MG63 (cell line): ENCODE measurements at regions not wholly inside any gene's neighbourhood (a gene's known extent, or its start where the extent isn't known, plus 50 kb on each side); places are given as distances from the start of the nearest gene placed in this dataset.
"Not testable (repeated sequence)": the region's sequence is repeated elsewhere in the genome, so short reads cannot be mapped to it uniquely, and the experiment has no call there.

Experiments
- DNase-seq: peaks from one replicate; pipeline ENCODE4 v3.0.0-alpha.2; 2020
- H3K27me3 ChIP-seq: fragments of 250-450 bp; sonication (Bioruptor Pico); 2 replicates; pipeline ENCODE4 v1.5.1; 2020; ENCODE audit warnings: mild to moderate bottlenecking, moderate library complexity
- H3K36me3 ChIP-seq: fragments of 250-450 bp; sonication (Bioruptor Pico); 2 replicates; pipeline ENCODE4 v1.5.1; 2020; ENCODE audit warnings: mild to moderate bottlenecking, moderate library complexity
- H3K4me3 ChIP-seq: fragments of 250-450 bp; sonication (Bioruptor Pico); 2 replicates; pipeline ENCODE4 v1.5.1; 2020; ENCODE audit warnings: mild to moderate bottlenecking, moderate library complexity
- H3K9me3 ChIP-seq: fragments of 250-450 bp; sonication (Bioruptor Pico); 2 replicates; pipeline ENCODE4 v1.5.1; 2020; ENCODE audit warnings: mild to moderate bottlenecking, moderate library complexity

- Histone ChIP-seq H3K4me3 (no peak overlapping the region), H3K36me3 (no peaks in the 10 kb centered on the region), H3K9me3 (no peaks in the 10 kb centered on the region), H3K27me3 (no peaks in the 10 kb centered on the region)
- no peak for DNase-seq
Observed at GRCh38 chr1:102821707-102822106, 286.6 kb downstream of the COL11A1 start.

- no peaks in the 10 kb centered on the region for H3K36me3 ChIP-seq
- no peak overlapping the region for H3K4me3 ChIP-seq
- H3K9me3 ChIP-seq = no peaks in the 10 kb centered on the region
- DNase-seq = no peak
- H3K27me3 ChIP-seq = no peaks in the 10 kb centered on the region
Observed at GRCh38 chr1:102800406-102800805, 307.9 kb downstream of the COL11A1 start.

- Histone ChIP-seq H3K27me3 (no peaks in the 10 kb centered on the region), H3K9me3 (no peaks in the 10 kb centered on the region), H3K36me3 (no peaks in the 10 kb centered on the region), H3K4me3 (no peak overlapping the region)
- no peak for DNase-seq
Observed at GRCh38 chr1:102799496-102799895, 308.8 kb downstream of the COL11A1 start.

- no peaks in the 10 kb centered on the region for H3K27me3 ChIP-seq
- H3K9me3 ChIP-seq = no peaks in the 10 kb centered on the region
- no peak for DNase-seq
- H3K36me3 ChIP-seq = no peaks in the 10 kb centered on the region
- no peak overlapping the region for H3K4me3 ChIP-seq
Observed at GRCh38 chr1:102798718-102799117, 309.6 kb downstream of the COL11A1 start.

GRCh38 chr1:102796429-102796828, 311.9 kb downstream of the COL11A1 start:
- Histone ChIP-seq H3K27me3 (no peaks in the 10 kb centered on the region), H3K9me3 (no peaks in the 10 kb centered on the region), H3K36me3 (no peaks in the 10 kb centered on the region), H3K4me3 (no peak overlapping the region)
- no peak for DNase-seq

GRCh38 chr1:102790997-102791396, 317.3 kb downstream of the COL11A1 start:
- H3K9me3 ChIP-seq = no peaks in the 10 kb centered on the region
- no peak for DNase-seq
- no peak overlapping the region for H3K4me3 ChIP-seq
- no peaks in the 10 kb centered on the region for H3K36me3 ChIP-seq
- no peaks in the 10 kb centered on the region for H3K27me3 ChIP-seq

GRCh38 chr1:102789951-102790350, 318.4 kb downstream of the COL11A1 start:
- H3K27me3 ChIP-seq, H3K4me3 ChIP-seq, H3K36me3 ChIP-seq, DNase-seq, H3K9me3 ChIP-seq: not testable (repeated sequence)

- no peak for DNase-seq
- Histone ChIP-seq H3K9me3 (no peaks in the 10 kb centered on the region), H3K36me3 (no peaks in the 10 kb centered on the region), H3K27me3 (no peaks in the 10 kb centered on the region), H3K4me3 (no peak overlapping the region)
Observed at GRCh38 chr1:102783487-102783886, 324.8 kb downstream of the COL11A1 start.

- Histone ChIP-seq H3K4me3 (no peak overlapping the region), H3K27me3 (no peaks in the 10 kb centered on the region), H3K9me3 (no peaks in the 10 kb centered on the region), H3K36me3 (no peaks in the 10 kb centered on the region)
- no peak for DNase-seq
Observed at GRCh38 chr1:102782144-102782543, 326.2 kb downstream of the COL11A1 start.

GRCh38 chr1:102776071-102776470, 332.3 kb downstream of the COL11A1 start:
- no peaks in the 10 kb centered on the region for H3K9me3 ChIP-seq
- H3K27me3 ChIP-seq = no peaks in the 10 kb centered on the region
- H3K4me3 ChIP-seq = no peak overlapping the region
- no peak for DNase-seq
- H3K36me3 ChIP-seq = no peaks in the 10 kb centered on the region

GRCh38 chr1:102772831-102773230, 335.5 kb downstream of the COL11A1 start:
- no peak for DNase-seq
- Histone ChIP-seq H3K4me3 (no peak overlapping the region), H3K36me3 (no peaks in the 10 kb centered on the region), H3K27me3 (no peaks in the 10 kb centered on the region), H3K9me3 (no peaks in the 10 kb centered on the region)

GRCh38 chr1:102758418-102758817, 349.9 kb downstream of the COL11A1 start:
- Histone ChIP-seq H3K9me3 (no peaks in the 10 kb centered on the region), H3K36me3 (no peaks in the 10 kb centered on the region), H3K4me3 (no peak overlapping the region), H3K27me3 (no peaks in the 10 kb centered on the region)
- no peak for DNase-seq

- Histone ChIP-seq H3K9me3 (no peaks in the 10 kb centered on the region), H3K36me3 (no peaks in the 10 kb centered on the region), H3K4me3 (no peak overlapping the region), H3K27me3 (no peaks in the 10 kb centered on the region)
- DNase-seq = no peak
Observed at GRCh38 chr1:102757363-102757762, 351.0 kb downstream of the COL11A1 start.

GRCh38 chr1:102751111-102751510, 357.2 kb downstream of the COL11A1 start:
- Histone ChIP-seq H3K4me3 (no peak overlapping the region), H3K9me3 (no peaks in the 10 kb centered on the region)

GRCh38 chr1:102742426-102742825, 365.9 kb downstream of the COL11A1 start:
- no peaks in the 10 kb centered on the region for H3K9me3 ChIP-seq
- no peak overlapping the region for H3K4me3 ChIP-seq
- DNase-seq = no peak
- no peaks in the 10 kb centered on the region for H3K27me3 ChIP-seq
- no peaks in the 10 kb centered on the region for H3K36me3 ChIP-seq

More at GRCh38 chr1:102751111-102751510, 357.2 kb downstream of the COL11A1 start:
- Histone ChIP-seq H3K27me3 (no peaks in the 10 kb centered on the region), H3K36me3 (no peaks in the 10 kb centered on the region)
- DNase-seq = no peak

GRCh38 chr1:102733491-102734236, 374.7 kb downstream of the COL11A1 start:
- H3K27me3 ChIP-seq = no peaks in the 10 kb centered on the region
- H3K9me3 ChIP-seq = no peaks in the 10 kb centered on the region
- no peaks in the 10 kb centered on the region for H3K36me3 ChIP-seq
- no peak overlapping the region for H3K4me3 ChIP-seq
- no peak for DNase-seq

GRCh38 chr1:102732927-102733326, 375.4 kb downstream of the COL11A1 start:
- Histone ChIP-seq H3K4me3 (no peak overlapping the region), H3K9me3 (no peaks in the 10 kb centered on the region), H3K27me3 (no peaks in the 10 kb centered on the region), H3K36me3 (no peaks in the 10 kb centered on the region)
- no peak for DNase-seq

GRCh38 chr1:102726417-102726816, 381.9 kb downstream of the COL11A1 start:
- H3K9me3 ChIP-seq = no peaks in the 10 kb centered on the region
- DNase-seq = no peak
- H3K4me3 ChIP-seq = no peak overlapping the region
- H3K36me3 ChIP-seq = no peaks in the 10 kb centered on the region
- no peaks in the 10 kb centered on the region; the same call in 1 of the 2 replicates for H3K27me3 ChIP-seq
